ENCODE measurements at regions not wholly inside any gene's neighbourhood (a gene's known extent, or its start where the extent isn't known, plus 50 kb on each side); places are given as distances from the start of the nearest gene placed in this dataset.

DNA sequence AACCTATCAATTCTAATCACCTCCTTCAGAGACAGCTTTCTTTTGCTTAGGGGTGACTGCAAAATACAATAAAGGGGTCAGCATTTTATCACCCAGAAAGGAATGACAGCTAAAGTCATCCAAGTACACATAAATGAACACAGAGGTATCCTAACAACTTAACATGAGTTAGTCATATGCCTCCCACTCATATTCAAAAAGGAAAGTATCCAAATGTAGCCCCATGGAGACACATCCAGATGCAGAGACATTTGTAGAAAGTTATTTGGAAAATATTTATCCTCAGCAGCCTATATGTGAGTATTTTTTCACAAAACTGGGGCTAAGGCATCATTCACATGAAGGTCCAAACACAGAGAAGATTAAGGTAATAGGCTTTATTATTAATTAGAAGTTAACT, 1579.7 kb upstream of the SLC39A10 start:
- Histone ChIP-seq H3K4me2 (ENCODE audit: low read length) (no peak overlapping the region), H4K20me1 (ENCODE audit: insufficient read depth, low read length) (no peaks in the 10 kb centered on the region), H3K27me3 (ENCODE audit: insufficient read depth, low read length) (no peaks in the 10 kb centered on the region), H3K9me3 (ENCODE audit: insufficient read depth, low read depth, low read length) (no peaks in the 10 kb centered on the region), H2AFZ (ENCODE audit: low read depth, low read length) (no peak overlapping the region), H3K9ac (ENCODE audit: low read length) (no peak overlapping the region), H3K4me3 (ENCODE audit: insufficient read depth, low read depth, low read length) (no peak overlapping the region), H3K4me1 (ENCODE audit: insufficient read depth, low read length) (no peaks in the 10 kb centered on the region), H3K36me3 (ENCODE audit: insufficient read depth, low read length) (no peaks in the 10 kb centered on the region), H3K27ac (ENCODE audit: low read depth, low read length) (no peak overlapping the region), H3K79me2 (ENCODE audit: insufficient read depth, low read length) (no peaks in the 10 kb centered on the region)
- TF ChIP-seq, protein P1, sequence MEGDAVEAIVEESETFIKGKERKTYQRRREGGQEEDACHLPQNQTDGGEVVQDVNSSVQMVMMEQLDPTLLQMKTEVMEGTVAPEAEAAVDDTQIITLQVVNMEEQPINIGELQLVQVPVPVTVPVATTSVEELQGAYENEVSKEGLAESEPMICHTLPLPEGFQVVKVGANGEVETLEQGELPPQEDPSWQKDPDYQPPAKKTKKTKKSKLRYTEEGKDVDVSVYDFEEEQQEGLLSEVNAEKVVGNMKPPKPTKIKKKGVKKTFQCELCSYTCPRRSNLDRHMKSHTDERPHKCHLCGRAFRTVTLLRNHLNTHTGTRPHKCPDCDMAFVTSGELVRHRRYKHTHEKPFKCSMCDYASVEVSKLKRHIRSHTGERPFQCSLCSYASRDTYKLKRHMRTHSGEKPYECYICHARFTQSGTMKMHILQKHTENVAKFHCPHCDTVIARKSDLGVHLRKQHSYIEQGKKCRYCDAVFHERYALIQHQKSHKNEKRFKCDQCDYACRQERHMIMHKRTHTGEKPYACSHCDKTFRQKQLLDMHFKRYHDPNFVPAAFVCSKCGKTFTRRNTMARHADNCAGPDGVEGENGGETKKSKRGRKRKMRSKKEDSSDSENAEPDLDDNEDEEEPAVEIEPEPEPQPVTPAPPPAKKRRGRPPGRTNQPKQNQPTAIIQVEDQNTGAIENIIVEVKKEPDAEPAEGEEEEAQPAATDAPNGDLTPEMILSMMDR (IDR thresholded peaks at IDR 0.05; ENCODE audit: insufficient read depth, low read depth, low read length) = no peak
- TF ChIP-seq EZH2 (IDR thresholded peaks at IDR 0.05; ENCODE audit: insufficient read depth, low read length) = no peak
- H3K27ac Mint-ChIP-seq (ENCODE audit: unreplicated experiment) = no peak overlapping the region
- peaks cover 2% of the 10 kb centered on the region for H3K9me3 Mint-ChIP-seq (ENCODE audit: unreplicated experiment)
- DNase-seq (ENCODE audit: low read depth) (no peak), FAIRE-seq (no peak)
- no peaks in the 10 kb centered on the region for H3K36me3 Mint-ChIP-seq (ENCODE audit: low read depth, unreplicated experiment)
- H3K27me3 Mint-ChIP-seq (ENCODE audit: low read depth, unreplicated experiment) = no peaks in the 10 kb centered on the region
- no peak overlapping the region for H3K4me3 Mint-ChIP-seq (ENCODE audit: unreplicated experiment)
- H3K4me1 Mint-ChIP-seq (ENCODE audit: low read depth, unreplicated experiment) = no peaks in the 10 kb centered on the region

- H3K4me1 Mint-ChIP-seq (ENCODE audit: low read depth, unreplicated experiment) = no peaks in the 10 kb centered on the region
- H3K36me3 Mint-ChIP-seq (ENCODE audit: low read depth, unreplicated experiment) = no peaks in the 10 kb centered on the region
- no peaks in the 10 kb centered on the region for H4K20me1 ChIP-seq (ENCODE audit: insufficient read depth, low read length)
- H3K4me3 ChIP-seq (ENCODE audit: insufficient read depth, low read depth, low read length) = no peak overlapping the region
- no peak overlapping the region for H3K4me2 ChIP-seq (ENCODE audit: low read length)
- FAIRE-seq (no peak), DNase-seq (ENCODE audit: low read depth) (no peak)
- H3K27me3 ChIP-seq (ENCODE audit: insufficient read depth, low read length) = no peaks in the 10 kb centered on the region
- no peaks in the 10 kb centered on the region for H3K27me3 Mint-ChIP-seq (ENCODE audit: low read depth, unreplicated experiment)
- no peaks in the 10 kb centered on the region for H3K9me3 ChIP-seq (ENCODE audit: insufficient read depth, low read depth, low read length)
- no peaks in the 10 kb centered on the region for H3K79me2 ChIP-seq (ENCODE audit: insufficient read depth, low read length)
- H3K36me3 ChIP-seq (ENCODE audit: insufficient read depth, low read length) = no peaks in the 10 kb centered on the region
- TF ChIP-seq EZH2 (IDR thresholded peaks at IDR 0.05; ENCODE audit: insufficient read depth, low read length) = no peak
- TF ChIP-seq, protein P1 (IDR thresholded peaks at IDR 0.05; ENCODE audit: insufficient read depth, low read depth, low read length) = no peak
- H3K4me1 ChIP-seq (ENCODE audit: insufficient read depth, low read length) = no peaks in the 10 kb centered on the region
- H2AFZ ChIP-seq (ENCODE audit: low read depth, low read length) = no peak overlapping the region
- no peak overlapping the region for H3K27ac Mint-ChIP-seq (ENCODE audit: unreplicated experiment)
- no peak overlapping the region for H3K4me3 Mint-ChIP-seq (ENCODE audit: unreplicated experiment)
- peaks cover 1% of the 10 kb centered on the region for H3K9me3 Mint-ChIP-seq (ENCODE audit: unreplicated experiment)
- H3K9ac ChIP-seq (ENCODE audit: low read length) = no peak overlapping the region
- no peak overlapping the region for H3K27ac ChIP-seq (ENCODE audit: low read depth, low read length)
These were observed 1594.6 kb upstream of the SLC39A10 start for GRCh38 chr2:194062401-194062800.

GRCh38 chr2:194060269-194060668, 1596.8 kb upstream of the SLC39A10 start:
- no peaks in the 10 kb centered on the region for H4K20me1 ChIP-seq (ENCODE audit: insufficient read depth, low read length)
- FAIRE-seq = no peak
- no peaks in the 10 kb centered on the region for H3K27me3 ChIP-seq (ENCODE audit: insufficient read depth, low read length)
- H3K4me1 ChIP-seq (ENCODE audit: insufficient read depth, low read length) = no peaks in the 10 kb centered on the region
- H2AFZ ChIP-seq (ENCODE audit: low read depth, low read length) = no peak overlapping the region
- H3K79me2 ChIP-seq (ENCODE audit: insufficient read depth, low read length) = no peaks in the 10 kb centered on the region
- H3K9ac ChIP-seq (ENCODE audit: low read length) = no peak overlapping the region
- no peak overlapping the region for H3K4me3 Mint-ChIP-seq (ENCODE audit: unreplicated experiment)
- H3K27ac Mint-ChIP-seq (ENCODE audit: unreplicated experiment) = no peak overlapping the region
- H3K9me3 ChIP-seq (ENCODE audit: insufficient read depth, low read depth, low read length) = no peaks in the 10 kb centered on the region
- H3K4me1 Mint-ChIP-seq (ENCODE audit: low read depth, unreplicated experiment) = no peaks in the 10 kb centered on the region
- DNase-seq (ENCODE audit: low read depth) = no peak
- no peak for TF ChIP-seq EZH2 (IDR thresholded peaks at IDR 0.05; ENCODE audit: insufficient read depth, low read length)
- TF ChIP-seq, protein P1 (IDR thresholded peaks at IDR 0.05; ENCODE audit: insufficient read depth, low read depth, low read length) = no peak
- H3K36me3 Mint-ChIP-seq (ENCODE audit: low read depth, unreplicated experiment) = no peaks in the 10 kb centered on the region
- no peak overlapping the region for H3K27ac ChIP-seq (ENCODE audit: low read depth, low read length)
- no peaks in the 10 kb centered on the region for H3K27me3 Mint-ChIP-seq (ENCODE audit: low read depth, unreplicated experiment)
- H3K36me3 ChIP-seq (ENCODE audit: insufficient read depth, low read length) = no peaks in the 10 kb centered on the region
- peaks cover 1% of the 10 kb centered on the region for H3K9me3 Mint-ChIP-seq (ENCODE audit: unreplicated experiment)
- H3K4me3 ChIP-seq (ENCODE audit: insufficient read depth, low read depth, low read length) = no peak overlapping the region
- H3K4me2 ChIP-seq (ENCODE audit: low read length) = no peak overlapping the region
